BLaER1 (cell line): ENCODE measurements at regions not wholly inside any gene's neighbourhood (a gene's known extent, or its start where the extent isn't known, plus 50 kb on each side); places are given as distances from the start of the nearest gene placed in this dataset.

Experiments used
- H3K27ac ChIP-seq: shearing (Covaris generic); formaldehyde crosslinking; 2 replicates; pipeline ENCODE4 v1.8.1; 2022
- H3K27me3 ChIP-seq: shearing (Covaris generic); formaldehyde crosslinking; 2 replicates; pipeline ENCODE4 v1.8.1; 2022
- H3K36me3 ChIP-seq: shearing (Covaris generic); formaldehyde crosslinking; 2 replicates; pipeline ENCODE4 v1.8.1; 2022
- H3K4me1 ChIP-seq: shearing (Covaris generic); formaldehyde crosslinking; 2 replicates; pipeline ENCODE4 v1.8.1; 2022
- H3K4me2 ChIP-seq: shearing (Covaris generic); formaldehyde crosslinking; 2 replicates; pipeline ENCODE4 v1.8.1; 2022
- H3K4me3 ChIP-seq: shearing (Covaris generic); formaldehyde crosslinking; 2 replicates; pipeline ENCODE4 v1.8.1; 2022
- H3K9ac ChIP-seq: shearing (Covaris generic); formaldehyde crosslinking; 2 replicates; pipeline ENCODE4 v1.8.1; 2022
- H3K9me3 ChIP-seq: shearing (Covaris generic); formaldehyde crosslinking; 2 replicates; pipeline ENCODE4 v1.8.1; 2022
- H4K20me1 ChIP-seq: shearing (Covaris generic); formaldehyde crosslinking; 2 replicates; pipeline ENCODE4 v1.8.1; 2022
- Cebpa-rat ChIP-seq: shearing (Covaris generic); IDR thresholded peaks from 2 replicates; pipeline ENCODE4 v1.8.1; 2022

DNA sequence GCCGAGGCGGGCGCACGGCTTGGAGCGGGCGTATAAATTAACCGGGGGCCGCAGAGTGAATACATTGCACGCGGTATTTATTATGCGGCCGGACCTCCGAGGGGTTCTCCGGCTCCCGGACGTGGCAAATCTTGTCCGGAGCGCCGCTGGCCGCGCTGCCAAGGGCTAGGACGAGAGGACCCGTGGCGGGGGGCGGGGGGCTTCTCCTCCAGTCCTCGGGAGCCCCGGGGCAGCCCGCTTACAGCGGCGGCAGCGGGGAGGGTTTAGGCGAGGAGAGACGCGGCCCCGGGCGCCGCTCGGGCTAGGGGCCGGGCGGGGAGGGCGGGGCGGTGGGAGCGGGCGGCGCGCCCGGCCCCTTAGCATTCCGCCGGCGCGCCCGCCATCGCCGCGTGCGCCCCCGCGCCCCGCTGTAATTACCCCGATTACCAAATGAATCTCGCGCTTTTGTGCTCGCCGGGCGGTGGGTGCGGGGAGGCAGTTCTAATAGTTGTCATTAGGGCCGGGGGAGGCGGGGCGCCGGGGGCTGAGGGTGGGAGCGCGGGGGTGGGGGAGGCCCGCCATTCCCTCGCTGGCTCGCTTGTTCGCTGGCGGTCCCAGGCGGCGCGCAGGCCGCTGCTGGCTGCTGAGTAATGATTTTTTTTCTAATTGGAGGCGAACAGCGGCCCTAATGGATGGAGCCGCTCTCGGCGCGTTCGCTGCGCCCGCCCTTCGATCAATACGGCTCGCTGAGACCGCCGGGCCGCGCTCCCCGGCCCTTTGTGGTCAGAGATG lies 276.6 kb downstream of the BCOR start:
- Histone ChIP-seq H3K27me3 (peaks cover 47% of the 10 kb centered on the region), H3K27ac (no peak overlapping the region), H3K4me3 (peak overlapping the region; percentile 59), H3K4me1 (peaks cover 47% of the 10 kb centered on the region), H3K36me3 (no peaks in the 10 kb centered on the region), H3K4me2 (peak overlapping the region; percentile 69), H3K9ac (no peak overlapping the region), H4K20me1 (no peaks in the 10 kb centered on the region), H3K9me3 (no peaks in the 10 kb centered on the region)
- TF ChIP-seq Cebpa-rat: no peak

DNA sequence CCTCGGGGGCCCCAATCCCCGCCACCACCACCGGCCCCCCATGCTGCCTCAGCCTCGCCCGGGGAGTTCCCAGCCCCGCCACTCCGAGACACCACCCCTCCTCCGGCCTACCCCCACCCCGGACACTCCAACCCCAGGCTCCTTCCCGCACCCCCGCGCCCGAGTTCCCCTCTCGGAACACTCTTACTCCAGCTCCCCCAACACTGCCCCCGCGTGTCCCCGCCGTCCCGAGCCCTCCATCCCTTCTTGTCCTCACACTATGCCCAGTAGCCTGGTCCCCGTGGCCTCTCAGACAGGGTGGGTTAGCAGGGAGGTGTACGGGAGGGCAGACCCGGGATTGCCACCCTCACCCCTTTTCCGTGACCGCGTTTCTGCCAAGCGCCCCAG lies 276.1 kb downstream of the BCOR start:
- H3K27ac ChIP-seq: no peak overlapping the region
- H3K4me3 ChIP-seq: peak overlapping the region; percentile 59
- H3K36me3 ChIP-seq: no peaks in the 10 kb centered on the region
- no peak overlapping the region for H3K9ac ChIP-seq
- H3K27me3 ChIP-seq: peaks cover 47% of the 10 kb centered on the region
- peaks cover 47% of the 10 kb centered on the region for H3K4me1 ChIP-seq
- H3K4me2 ChIP-seq: peak overlapping the region; percentile 69
- H3K9me3 ChIP-seq: no peaks in the 10 kb centered on the region
- peaks cover 1% of the 10 kb centered on the region; the same call in 1 of the 2 replicates for H4K20me1 ChIP-seq
- TF ChIP-seq Cebpa-rat: no peak

DNA sequence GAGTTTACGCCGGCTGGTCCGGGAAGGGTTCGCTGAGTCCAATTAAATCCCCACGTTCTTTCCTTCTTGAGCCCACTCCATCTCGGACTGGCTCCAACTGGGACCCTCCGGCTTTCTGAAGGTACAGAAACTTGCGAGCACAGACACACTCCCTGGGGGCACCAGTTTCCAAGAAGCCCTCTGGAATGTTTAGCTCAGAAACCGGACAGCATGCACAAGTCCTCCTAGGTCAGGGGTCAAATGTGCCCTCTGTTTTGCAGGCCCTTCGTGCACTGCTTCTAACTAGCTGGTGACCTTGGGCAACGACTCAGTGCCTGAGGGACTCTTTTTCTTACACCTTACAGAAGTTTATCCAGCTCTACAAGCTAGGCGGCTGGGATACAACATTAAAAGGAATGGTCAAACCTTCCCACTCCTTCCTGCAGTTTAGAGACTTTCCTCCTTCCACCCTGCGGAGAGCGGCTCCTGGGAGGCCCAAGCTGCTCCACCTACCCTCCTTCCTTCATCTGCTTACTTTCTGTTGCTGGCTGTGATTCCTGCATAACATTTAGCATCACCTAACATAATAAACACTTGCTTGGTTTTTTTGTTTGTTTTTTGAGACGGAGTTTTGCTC lies 275.5 kb downstream of the BCOR start:
- Histone ChIP-seq H3K4me3 (no peak overlapping the region), H3K27me3 (peaks cover 47% of the 10 kb centered on the region), H3K4me2 (no peak overlapping the region), H3K27ac (no peak overlapping the region), H3K36me3 (no peaks in the 10 kb centered on the region), H3K4me1 (peaks cover 47% of the 10 kb centered on the region), H3K9ac (no peak overlapping the region), H3K9me3 (no peaks in the 10 kb centered on the region), H4K20me1 (peaks cover 6% of the 10 kb centered on the region)
- no peak for TF ChIP-seq Cebpa-rat

DNA sequence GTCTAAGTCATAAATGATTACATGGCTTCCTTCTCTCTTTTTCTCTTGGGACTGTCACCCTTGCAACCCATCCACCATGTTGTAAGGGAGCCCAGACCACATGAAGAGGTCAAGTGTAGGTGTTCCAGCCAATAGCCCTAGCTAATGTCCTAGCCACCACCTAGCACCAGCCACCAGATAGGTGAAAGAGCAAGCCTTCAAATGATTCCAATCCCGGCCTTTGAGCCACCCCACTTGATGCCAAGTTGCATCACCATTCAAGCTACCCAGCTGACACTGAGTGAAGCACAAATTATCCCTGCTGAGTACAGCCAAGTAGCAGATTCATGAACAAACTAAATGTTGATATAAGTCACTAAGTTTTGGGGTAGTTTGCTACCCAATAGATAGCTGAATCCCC lies 274.3 kb downstream of the BCOR start:
- no peak for TF ChIP-seq Cebpa-rat
- peaks cover 12% of the 10 kb centered on the region for H4K20me1 ChIP-seq
- H3K9ac ChIP-seq: no peak overlapping the region
- no peaks in the 10 kb centered on the region for H3K9me3 ChIP-seq
- no peak overlapping the region for H3K4me3 ChIP-seq
- no peaks in the 10 kb centered on the region for H3K36me3 ChIP-seq
- H3K27me3 ChIP-seq: peaks cover 41% of the 10 kb centered on the region
- H3K4me1 ChIP-seq: peaks cover 55% of the 10 kb centered on the region
- peak overlapping the region; percentile 73 for H3K4me2 ChIP-seq
- no peak overlapping the region for H3K27ac ChIP-seq

DNA sequence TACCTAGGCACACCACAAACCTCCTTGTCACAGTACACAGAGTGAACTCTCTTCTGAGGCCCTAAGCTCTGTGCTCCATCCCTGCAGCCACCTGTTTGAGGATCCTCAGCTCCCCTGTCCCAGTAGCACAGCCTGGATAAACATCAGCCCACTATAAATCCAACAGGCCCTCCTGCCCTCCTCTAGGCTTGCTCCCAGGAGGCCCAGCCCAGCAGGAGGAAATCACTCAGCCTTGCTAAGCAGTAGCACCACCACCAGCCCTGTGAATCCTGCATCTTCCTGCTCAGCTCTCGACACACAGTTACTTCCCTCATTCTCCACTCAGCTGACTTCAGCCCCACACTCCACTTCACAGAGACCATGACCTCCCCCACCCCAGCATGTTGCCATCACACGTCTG lies 273.9 kb downstream of the BCOR start:
- no peak overlapping the region for H3K4me3 ChIP-seq
- H3K4me2 ChIP-seq: peak overlapping the region; percentile 73
- peaks cover 12% of the 10 kb centered on the region for H4K20me1 ChIP-seq
- no peak for TF ChIP-seq Cebpa-rat
- H3K27ac ChIP-seq: no peak overlapping the region
- peaks cover 59% of the 10 kb centered on the region for H3K4me1 ChIP-seq
- no peaks in the 10 kb centered on the region for H3K36me3 ChIP-seq
- no peak overlapping the region for H3K9ac ChIP-seq
- H3K9me3 ChIP-seq: no peaks in the 10 kb centered on the region
- peaks cover 37% of the 10 kb centered on the region for H3K27me3 ChIP-seq

DNA sequence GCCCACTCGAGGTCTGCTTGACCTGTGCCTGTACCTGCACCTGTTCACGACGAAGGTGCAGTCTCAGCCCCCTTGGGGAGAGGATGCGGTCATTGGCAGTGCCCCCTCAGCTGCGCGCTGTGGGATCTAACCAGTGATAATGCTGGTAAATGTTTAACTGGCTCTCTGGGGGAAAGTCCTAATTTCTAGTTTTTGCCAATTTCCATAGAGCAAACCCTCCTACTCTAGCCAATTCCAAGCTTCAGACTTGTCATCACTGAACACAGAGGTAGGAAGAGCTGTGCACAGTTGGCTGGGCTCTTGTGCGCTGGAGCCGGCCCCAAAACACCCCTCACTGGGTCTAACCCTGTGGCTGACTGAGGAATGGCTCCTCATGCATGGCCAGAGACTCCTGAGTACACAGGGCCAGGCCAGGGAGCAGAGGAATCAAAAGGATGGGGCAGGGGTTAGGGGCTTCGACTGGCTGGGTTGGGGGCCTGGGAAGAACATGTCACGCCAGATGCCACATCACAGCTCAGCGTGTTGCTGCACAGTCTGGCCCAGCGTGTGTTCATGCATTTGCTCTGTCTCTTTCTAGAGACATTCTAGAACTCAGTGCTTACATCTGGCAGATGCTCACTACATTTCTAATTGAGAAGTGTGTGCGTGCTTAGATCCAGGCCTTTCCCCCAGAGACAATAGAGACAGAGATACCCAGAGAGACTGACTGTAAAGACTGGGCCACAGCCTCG lies 270.8 kb downstream of the BCOR start:
- H3K4me1 ChIP-seq: peaks cover 69% of the 10 kb centered on the region
- no peaks in the 10 kb centered on the region for H3K36me3 ChIP-seq
- H3K27ac ChIP-seq: no peak overlapping the region
- TF ChIP-seq Cebpa-rat: no peak
- H3K4me2 ChIP-seq: peak overlapping the region; percentile 85
- H3K27me3 ChIP-seq: peaks cover 11% of the 10 kb centered on the region
- no peak overlapping the region for H3K9ac ChIP-seq
- H4K20me1 ChIP-seq: peaks cover 12% of the 10 kb centered on the region
- H3K9me3 ChIP-seq: peaks cover 11% of the 10 kb centered on the region; the same call in 1 of the 2 replicates
- no peak overlapping the region for H3K4me3 ChIP-seq

DNA sequence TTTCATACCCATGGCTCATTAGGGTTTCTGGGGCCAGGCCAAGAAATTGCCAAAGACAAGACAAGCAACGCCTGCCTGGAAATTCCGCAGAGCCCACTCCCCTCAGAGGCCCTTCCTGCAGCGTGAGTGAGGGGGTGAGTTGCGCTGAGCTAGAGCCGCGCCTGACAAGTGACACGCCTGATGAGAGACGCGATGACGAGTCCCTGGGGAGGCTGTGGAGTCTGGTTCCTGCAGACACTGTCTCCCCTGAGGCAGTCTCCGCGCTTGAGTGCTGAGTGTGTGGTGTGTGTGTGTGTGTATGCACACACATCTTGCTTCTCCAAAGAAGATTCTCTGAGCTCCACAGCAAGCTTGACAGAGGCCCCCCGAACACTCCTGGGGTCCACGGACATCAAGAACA lies 269.8 kb downstream of the BCOR start:
- no peaks in the 10 kb centered on the region for H3K36me3 ChIP-seq
- no peak overlapping the region for H3K27ac ChIP-seq
- no peak for TF ChIP-seq Cebpa-rat
- peaks cover 11% of the 10 kb centered on the region; the same call in 1 of the 2 replicates for H3K9me3 ChIP-seq
- peaks cover 5% of the 10 kb centered on the region; the same call in 1 of the 2 replicates for H3K27me3 ChIP-seq
- H4K20me1 ChIP-seq: peaks cover 12% of the 10 kb centered on the region
- peak overlapping the region; percentile 85 for H3K4me2 ChIP-seq
- H3K9ac ChIP-seq: no peak overlapping the region
- H3K4me3 ChIP-seq: peak overlapping the region; percentile 34; the same call in 1 of the 2 replicates
- peaks cover 69% of the 10 kb centered on the region for H3K4me1 ChIP-seq

DNA sequence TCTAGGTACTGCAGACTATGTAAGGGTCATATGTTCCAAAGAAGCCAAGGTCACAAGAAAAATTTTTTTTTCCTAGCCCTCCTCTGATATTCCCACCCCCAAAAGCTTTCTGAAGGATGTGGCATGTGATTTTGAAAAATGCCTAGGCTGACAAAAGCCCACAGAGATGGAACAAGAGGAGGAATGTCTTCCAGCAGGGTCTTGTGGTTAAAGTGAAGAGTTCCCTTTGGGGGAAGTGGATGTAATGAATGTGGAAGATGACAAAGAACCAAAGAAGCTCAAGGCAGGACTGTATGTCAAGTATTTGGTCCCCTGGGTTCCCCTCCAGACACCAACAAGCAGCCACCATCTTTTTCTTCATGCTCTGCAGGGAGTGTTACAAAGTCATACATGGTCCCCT lies 268.8 kb downstream of the BCOR start:
- H3K4me3 ChIP-seq: no peak overlapping the region
- H4K20me1 ChIP-seq: peaks cover 12% of the 10 kb centered on the region
- no peak overlapping the region for H3K9ac ChIP-seq
- peaks cover 5% of the 10 kb centered on the region; the same call in 1 of the 2 replicates for H3K27me3 ChIP-seq
- peaks cover 59% of the 10 kb centered on the region for H3K4me1 ChIP-seq
- H3K36me3 ChIP-seq: no peaks in the 10 kb centered on the region
- no peak for TF ChIP-seq Cebpa-rat
- peaks cover 11% of the 10 kb centered on the region; the same call in 1 of the 2 replicates for H3K9me3 ChIP-seq
- no peak overlapping the region for H3K27ac ChIP-seq
- peak overlapping the region; percentile 85 for H3K4me2 ChIP-seq

DNA sequence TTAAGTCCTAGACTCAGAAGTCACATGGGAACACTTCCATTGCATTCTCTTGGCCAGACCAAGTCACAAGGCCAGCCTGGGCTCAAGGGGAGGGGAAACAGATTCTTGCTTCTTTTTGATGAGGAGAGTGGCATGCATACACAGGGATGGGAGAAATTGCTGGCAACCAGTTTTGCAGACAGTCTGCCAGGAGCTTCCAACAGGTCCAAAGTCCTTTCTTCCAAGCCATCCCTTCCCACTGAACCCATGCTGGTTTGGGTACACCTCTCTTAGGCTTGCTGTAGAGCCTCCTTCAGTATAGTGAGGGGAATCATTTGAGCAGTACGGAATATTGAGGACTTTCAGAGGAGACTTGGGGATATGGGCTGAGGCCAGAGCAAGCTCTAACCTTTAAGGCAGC lies 267.8 kb downstream of the BCOR start:
- no peaks in the 10 kb centered on the region for H3K36me3 ChIP-seq
- peaks cover 12% of the 10 kb centered on the region for H4K20me1 ChIP-seq
- peak overlapping the region; percentile 85; the same call in 1 of the 2 replicates for H3K4me2 ChIP-seq
- H3K9me3 ChIP-seq: peaks cover 11% of the 10 kb centered on the region; the same call in 1 of the 2 replicates
- no peak for TF ChIP-seq Cebpa-rat
- H3K4me3 ChIP-seq: no peak overlapping the region
- no peak overlapping the region for H3K9ac ChIP-seq
- no peak overlapping the region for H3K27ac ChIP-seq
- H3K27me3 ChIP-seq: peaks cover 5% of the 10 kb centered on the region; the same call in 1 of the 2 replicates
- H3K4me1 ChIP-seq: peaks cover 49% of the 10 kb centered on the region
